HCT116 (cell line): ENCODE measurements at regions not wholly inside any gene's neighbourhood (a gene's known extent, or its start where the extent isn't known, plus 50 kb on each side); places are given as distances from the start of the nearest gene placed in this dataset.

ENCODE experiments used
- CTCF ChIP-seq, 3 experiments: fragments of 200-600 bp in 1 of 3; sonication (generic) in 1 of 3; IDR thresholded peaks in 2 of 3; conservative IDR thresholded peaks in 1 of 3; 2 replicates each; pipeline ENCODE4 v1.5.1; 2012 to 2017; ENCODE audit warnings: low read depth in 2 of 3, low read length in 2 of 3, antibody characterized with exemption in 1 of 3, borderline replicate concordance in 1 of 3, control low read depth in 1 of 3, mild to moderate bottlenecking in 1 of 3, mixed read lengths in 1 of 3, mixed run types in 1 of 3, moderate library complexity in 1 of 3; ENCODE audit not compliant: insufficient read depth in 1 of 3
- EZH2 ChIP-seq: fragments of 200-600 bp; sonication (generic); IDR thresholded peaks from 2 replicates; pipeline ENCODE4 v1.6.1; 2017; ENCODE audit warnings: antibody characterized with exemption, mixed run types
- POLR2AphosphoS5 ChIP-seq: IDR thresholded peaks from 2 replicates; pipeline ENCODE4 v1.6.1; 2011; ENCODE audit warnings: mild to moderate bottlenecking, low read depth, low read length, moderate library complexity
- RAD21 ChIP-seq: IDR thresholded peaks from 2 replicates; pipeline ENCODE4 v1.6.1; 2012; ENCODE audit warnings: low read depth, mild to moderate bottlenecking
- SP1 ChIP-seq: IDR thresholded peaks from 2 replicates; pipeline ENCODE4 v1.6.1; 2012; ENCODE audit warnings: low read depth

GRCh38 chr9:106085479-106085878 lies 391.1 kb downstream of the TMEM38B start:
- TF ChIP-seq CTCF (IDR thresholded peaks at IDR 0.05 in 2 of 3, conservative IDR thresholded peaks at IDR 0.05 in 1 of 3; ENCODE audit: borderline replicate concordance in 1 of 3, insufficient read depth in 1 of 3, low read depth in 2 of 3, low read length in 2 of 3) (no peak), SP1 (no peak), POLR2AphosphoS5 (no peak), RAD21 (no peak), EZH2 (no peak)
